Lower leg skin (tissue), 3 donors: ENCODE measurements at regions not wholly inside any gene's neighbourhood (a gene's known extent, or its start where the extent isn't known, plus 50 kb on each side); places are given as distances from the start of the nearest gene placed in this dataset.

Experiments used
- CTCF ChIP-seq, 3 donors: fragments of 450-650 bp; IDR thresholded peaks; one replicate each; pipeline ENCODE4 v1.5.1; 2016; ENCODE audit warnings: antibody characterized with exemption in 3 of 3, mild to moderate bottlenecking in 3 of 3, moderate library complexity in 2 of 3
- POLR2A ChIP-seq, 2 donors: fragments of 450-650 bp; IDR thresholded peaks; one replicate each; pipeline ENCODE4 v1.6.1; 2016 to 2017; ENCODE audit warnings: antibody characterized with exemption in 2 of 2, mild to moderate bottlenecking in 1 of 2, moderate library complexity in 1 of 2

GRCh38 chr14:49512147-49512551, 74.0 kb downstream of the RPS29 start:
- TF ChIP-seq CTCF (IDR thresholded peaks at IDR 0.05) (no peak), POLR2A (IDR thresholded peaks at IDR 0.05) (no peak)
